Naive thymus-derived CD4-positive, alpha-beta T cell (primary cell): ENCODE measurements at regions not wholly inside any gene's neighbourhood (a gene's known extent, or its start where the extent isn't known, plus 50 kb on each side); places are given as distances from the start of the nearest gene placed in this dataset.

ENCODE experiments used
- ATAC-seq: fragments of 150-1000 bp; cut with Tn5 transposase; 2 replicates; pipeline ENCODE4 v1.10.0; 2021; ENCODE audit warnings: mild to moderate bottlenecking, moderate library complexity
- CTCF ChIA-PET: fragments of 350-600 bp; sonication (Branson Sonifier 250); formaldehyde crosslinking; loops from one replicate; lab custom pipeline; 2021; ENCODE audit warnings: antibody characterized with exemption; lab: Charles Lee
- POLR2A ChIA-PET: fragments of 350-600 bp; sonication (Branson Sonifier 250); formaldehyde crosslinking; loops from one replicate; lab custom pipeline; 2021; ENCODE audit warnings: antibody characterized with exemption, inconsistent platforms; lab: Charles Lee
- DNase-seq, 9 donors: peaks; one replicate each; pipeline versions ENCODE4 v3.0.0 to v3.0.0-alpha.2; 2020 to 2022; ENCODE audit warnings: mixed read lengths in 1 of 9
- H3K27ac ChIP-seq: one replicate; pipeline ENCODE4 v1.7.0; 2013; ENCODE audit warnings: mild to moderate bottlenecking, low read depth, low read length, moderate library complexity
- H3K27me3 ChIP-seq, 2 donors: one replicate each; pipeline ENCODE4 v1.7.0; 2013; ENCODE audit warnings: low read length in 2 of 2, mild to moderate bottlenecking in 2 of 2, moderate library complexity in 2 of 2; ENCODE audit not compliant: control insufficient read depth in 2 of 2, insufficient read depth in 2 of 2
- H3K36me3 ChIP-seq, 3 experiments: 1 replicate in 2 of 3; 2 replicates in 1 of 3; pipeline ENCODE4 v1.7.0; 2013; ENCODE audit warnings: low read length in 3 of 3, mild to moderate bottlenecking in 3 of 3, moderate library complexity in 1 of 3; ENCODE audit not compliant: insufficient read depth in 3 of 3, control insufficient read depth in 2 of 3
- H3K4me1 ChIP-seq, 2 donors: one replicate each; pipeline ENCODE4 v1.7.0; 2013; ENCODE audit warnings: low read length in 2 of 2, mild to moderate bottlenecking in 2 of 2, moderate library complexity in 1 of 2; ENCODE audit not compliant: control insufficient read depth in 2 of 2, insufficient read depth in 2 of 2
- H3K4me3 ChIP-seq: 2 replicates; pipeline ENCODE4 v1.7.0; 2013; ENCODE audit warnings: mild to moderate bottlenecking, low read length
- H3K9me3 ChIP-seq, 3 experiments: 1 replicate in 2 of 3; 2 replicates in 1 of 3; pipeline ENCODE4 v1.7.0; 2013; ENCODE audit warnings: low read length in 3 of 3; ENCODE audit not compliant: control insufficient read depth in 2 of 3
- H3K27ac Mint-ChIP-seq, 9 donors: one replicate each; pipeline ENCODE4 v1.8.0; 2020 to 2022; ENCODE audit warnings: mixed read lengths in 9 of 9, mild to moderate bottlenecking in 8 of 9, moderate library complexity in 5 of 9, inconsistent platforms in 2 of 9
- H3K27me3 Mint-ChIP-seq, 5 donors: one replicate each; pipeline ENCODE4 v1.8.0; 2021 to 2022; ENCODE audit warnings: mixed read lengths in 5 of 5, mild to moderate bottlenecking in 1 of 5
- H3K36me3 Mint-ChIP-seq, 5 donors: one replicate each; pipeline ENCODE4 v1.8.0; 2020 to 2022; ENCODE audit warnings: mixed read lengths in 5 of 5, mild to moderate bottlenecking in 3 of 5, inconsistent platforms in 1 of 5
- H3K4me1 Mint-ChIP-seq, 7 donors: one replicate each; pipeline ENCODE4 v1.8.0; 2020 to 2022; ENCODE audit warnings: mixed read lengths in 7 of 7, mild to moderate bottlenecking in 3 of 7, inconsistent platforms in 1 of 7
- H3K4me3 Mint-ChIP-seq, 10 donors: one replicate each; pipeline ENCODE4 v1.8.0; 2020 to 2022; ENCODE audit warnings: mild to moderate bottlenecking in 10 of 10, mixed read lengths in 10 of 10, moderate library complexity in 6 of 10, inconsistent platforms in 2 of 10
- H3K9me3 Mint-ChIP-seq, 11 donors: one replicate each; pipeline ENCODE4 v1.8.0; 2020 to 2022; ENCODE audit warnings: mixed read lengths in 11 of 11, mild to moderate bottlenecking in 4 of 11, inconsistent platforms in 1 of 11, moderate library complexity in 1 of 11
- intact Hi-C, 2 donors: fragments of 100-400 bp; cut with micrococcal nuclease; formaldehyde crosslinking; loops; one replicate each; pipeline ENCODE4 v1.15.1; 2023

- H3K27me3 ChIP-seq = no peaks in the 10 kb centered on the region
- DNase-seq (no peak), ATAC-seq (no peak)
- intact Hi-C loops = no loop called here
- POLR2A ChIA-PET = no interaction called here
- peaks cover 3 to 30% (median 14%) of the 10 kb centered on the region in 11 donors for H3K9me3 Mint-ChIP-seq
- no peaks in the 10 kb centered on the region for H3K4me1 ChIP-seq
- no peaks in the 10 kb centered on the region for H3K36me3 Mint-ChIP-seq
- peaks cover 0 to 3% (median 0%) of the 10 kb centered on the region in 3 experiments for H3K9me3 ChIP-seq
- CTCF ChIA-PET = no interaction called here
- H3K4me1 Mint-ChIP-seq = no peaks in the 10 kb centered on the region
- H3K27ac ChIP-seq = no peak overlapping the region
- H3K4me3 Mint-ChIP-seq = no peak overlapping the region
- H3K27me3 Mint-ChIP-seq = no peaks in the 10 kb centered on the region
- H3K4me3 ChIP-seq = no peak overlapping the region
- H3K36me3 ChIP-seq = no peaks in the 10 kb centered on the region
- H3K27ac Mint-ChIP-seq = no peak overlapping the region
Measured at GRCh38 chr2:5145801-5146200, 546.4 kb upstream of the SOX11 start.

GRCh38 chr2:5148392-5149085 is 543.6 kb upstream of the SOX11 start:
- Histone ChIP-seq H3K9me3 (peaks cover 0 to 3% (median 0%) of the 10 kb centered on the region in 3 experiments), H3K27me3 (no peaks in the 10 kb centered on the region), H3K4me1 (no peaks in the 10 kb centered on the region), H3K27ac (no peak overlapping the region), H3K4me3 (no peak overlapping the region), H3K36me3 (no peaks in the 10 kb centered on the region)
- H3K4me1 Mint-ChIP-seq = no peaks in the 10 kb centered on the region
- no peak for DNase-seq
- H3K36me3 Mint-ChIP-seq = peaks cover 0 to 2% (median 0%) of the 10 kb centered on the region in 5 donors
- H3K4me3 Mint-ChIP-seq = no peak overlapping the region
- ATAC-seq = no peak
- ChIA-PET CTCF (no interaction called here), POLR2A (no interaction called here)
- H3K27ac Mint-ChIP-seq = no peak overlapping the region
- peaks cover 4 to 44% (median 20%) of the 10 kb centered on the region in 11 donors for H3K9me3 Mint-ChIP-seq
- H3K27me3 Mint-ChIP-seq = no peaks in the 10 kb centered on the region
- intact Hi-C loops = no loop called here

- Histone ChIP-seq H3K27me3 (no peaks in the 10 kb centered on the region), H3K9me3 (peaks cover 0 to 3% (median 0%) of the 10 kb centered on the region in 3 experiments), H3K4me1 (no peaks in the 10 kb centered on the region), H3K27ac (no peak overlapping the region), H3K4me3 (no peak overlapping the region), H3K36me3 (no peaks in the 10 kb centered on the region)
- Mint-ChIP-seq H3K36me3 (peaks cover 0 to 7% (median 0%) of the 10 kb centered on the region in 5 donors), H3K4me3 (no peak overlapping the region), H3K27ac (no peak overlapping the region), H3K27me3 (no peaks in the 10 kb centered on the region), H3K9me3 (peaks cover 1 to 41% (median 22%) of the 10 kb centered on the region in 11 donors), H3K4me1 (no peaks in the 10 kb centered on the region)
- intact Hi-C loops = no loop called here
- ChIA-PET CTCF (no interaction called here), POLR2A (no interaction called here)
- ATAC-seq = no peak
- DNase-seq = no peak
Measured at GRCh38 chr2:5150871-5151270, 541.3 kb upstream of the SOX11 start.

GRCh38 chr2:5164776-5165525 is 527.2 kb upstream of the SOX11 start:
- H3K4me1 ChIP-seq = no peaks in the 10 kb centered on the region
- POLR2A ChIA-PET = no interaction called here
- H3K9me3 Mint-ChIP-seq = peaks cover 0 to 22% (median 9%) of the 10 kb centered on the region in 11 donors
- no peaks in the 10 kb centered on the region for H3K36me3 ChIP-seq
- no peaks in the 10 kb centered on the region for H3K9me3 ChIP-seq
- no peaks in the 10 kb centered on the region for H3K27me3 ChIP-seq
- H3K4me3 Mint-ChIP-seq = no peak overlapping the region
- H3K4me3 ChIP-seq = no peak overlapping the region
- no peaks in the 10 kb centered on the region for H3K36me3 Mint-ChIP-seq
- ATAC-seq = no peak
- no peak overlapping the region for H3K27ac ChIP-seq
- H3K27me3 Mint-ChIP-seq = no peaks in the 10 kb centered on the region
- no peak for DNase-seq
- CTCF ChIA-PET = no interaction called here
- H3K27ac Mint-ChIP-seq = no peak overlapping the region
- H3K4me1 Mint-ChIP-seq = no peaks in the 10 kb centered on the region
- intact Hi-C loops = no loop called here

GRCh38 chr2:5172923-5173322 is 519.3 kb upstream of the SOX11 start:
- DNase-seq (no peak), ATAC-seq (no peak)
- Mint-ChIP-seq H3K9me3 (peaks cover 0 to 17% (median 2%) of the 10 kb centered on the region in 11 donors), H3K27ac (no peak overlapping the region), H3K27me3 (no peaks in the 10 kb centered on the region), H3K4me3 (no peak overlapping the region), H3K36me3 (no peaks in the 10 kb centered on the region), H3K4me1 (no peaks in the 10 kb centered on the region)
- intact Hi-C loops = no loop called here
- Histone ChIP-seq H3K27me3 (no peaks in the 10 kb centered on the region), H3K27ac (no peak overlapping the region), H3K4me1 (no peaks in the 10 kb centered on the region), H3K9me3 (no peaks in the 10 kb centered on the region), H3K4me3 (no peak overlapping the region), H3K36me3 (no peaks in the 10 kb centered on the region)
- ChIA-PET POLR2A (no interaction called here), CTCF (no interaction called here)

GRCh38 chr2:5173876-5174535 is 518.2 kb upstream of the SOX11 start:
- Histone ChIP-seq H3K4me3 (no peak overlapping the region), H3K36me3 (no peaks in the 10 kb centered on the region), H3K9me3 (no peaks in the 10 kb centered on the region), H3K4me1 (no peaks in the 10 kb centered on the region), H3K27me3 (no peaks in the 10 kb centered on the region), H3K27ac (no peak overlapping the region)
- POLR2A ChIA-PET = no interaction called here
- no peak for ATAC-seq
- no peak overlapping the region for H3K27ac Mint-ChIP-seq
- no peak overlapping the region for H3K4me3 Mint-ChIP-seq
- no peak for DNase-seq
- no peaks in the 10 kb centered on the region for H3K36me3 Mint-ChIP-seq
- CTCF ChIA-PET = no interaction called here
- intact Hi-C loops = no loop called here
- H3K9me3 Mint-ChIP-seq = peaks cover 0 to 14% (median 2%) of the 10 kb centered on the region in 11 donors
- no peaks in the 10 kb centered on the region for H3K4me1 Mint-ChIP-seq
- H3K27me3 Mint-ChIP-seq = no peaks in the 10 kb centered on the region
